Fibroblast of skin of right biceps (primary cell): ENCODE measurements at regions not wholly inside any gene's neighbourhood (a gene's known extent, or its start where the extent isn't known, plus 50 kb on each side); places are given as distances from the start of the nearest gene placed in this dataset.
"Not testable (repeated sequence)": the region's sequence is repeated elsewhere in the genome, so short reads cannot be mapped to it uniquely, and the experiment has no call there.

Source experiments
- DNase-seq: peaks from one replicate; pipeline ENCODE4 v3.0.0-alpha.2; 2013

DNA sequence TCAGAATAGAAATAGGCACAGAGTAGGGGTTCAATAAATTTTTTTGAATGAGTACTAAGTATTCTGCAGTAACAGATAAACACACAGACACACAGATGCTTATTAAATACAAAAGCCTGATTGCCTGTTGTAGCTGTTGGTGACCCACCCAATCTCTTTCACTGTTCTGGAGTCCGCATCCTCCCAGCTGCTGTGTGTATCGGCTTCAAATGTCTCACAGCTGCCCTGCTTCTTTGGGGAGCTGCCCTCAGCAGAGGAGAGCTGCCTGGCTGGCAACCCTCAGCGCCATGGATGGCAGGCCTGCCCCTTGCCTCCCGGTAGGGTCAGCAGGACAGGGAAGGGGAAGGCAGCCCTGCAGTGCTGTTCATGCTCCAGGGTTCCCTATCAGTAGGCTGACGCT, 50.5 kb upstream of the PRNP start:
- DNase-seq: no peak

DNA sequence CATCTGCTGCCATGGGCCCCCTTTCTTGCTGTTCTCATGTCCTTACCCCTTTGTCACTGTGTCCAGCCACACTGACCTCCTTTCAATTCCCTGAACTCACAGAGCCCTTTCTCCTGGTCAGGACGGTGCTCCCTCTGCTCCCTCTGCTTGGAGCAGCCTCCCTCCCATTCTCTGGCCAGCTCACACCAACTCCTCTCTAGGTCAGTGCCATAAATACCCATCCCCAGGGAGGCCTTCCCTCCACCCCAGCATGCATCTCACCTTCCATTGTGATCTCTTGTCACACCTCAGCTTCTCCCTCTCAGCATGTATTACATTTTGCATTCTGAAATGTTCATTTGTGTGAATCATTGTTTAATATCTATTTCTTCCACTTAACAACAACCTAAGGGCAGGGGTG, 50.9 kb upstream of the PRNP start:
- DNase-seq: no peak

DNA sequence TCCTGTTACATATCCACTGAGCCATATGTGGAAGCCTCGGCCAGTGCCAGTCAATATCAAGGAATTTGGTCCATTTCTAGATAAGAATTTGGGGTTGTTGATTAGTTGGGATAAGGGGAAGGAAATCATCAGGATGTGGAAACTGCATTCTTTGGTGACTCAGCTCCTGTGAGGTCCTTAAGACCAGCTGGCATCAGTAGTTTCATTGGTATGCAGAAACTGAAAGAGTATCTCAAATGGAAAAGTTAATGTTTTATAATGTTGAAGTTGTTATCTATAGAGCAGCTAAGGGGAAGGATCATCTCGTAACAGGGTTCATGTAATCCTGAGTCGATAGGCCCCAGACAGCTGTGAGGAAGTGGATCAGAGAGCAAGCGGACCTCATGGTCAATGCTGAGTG, 52.5 kb upstream of the PRNP start:
- peak; percentile 88 for DNase-seq

DNA sequence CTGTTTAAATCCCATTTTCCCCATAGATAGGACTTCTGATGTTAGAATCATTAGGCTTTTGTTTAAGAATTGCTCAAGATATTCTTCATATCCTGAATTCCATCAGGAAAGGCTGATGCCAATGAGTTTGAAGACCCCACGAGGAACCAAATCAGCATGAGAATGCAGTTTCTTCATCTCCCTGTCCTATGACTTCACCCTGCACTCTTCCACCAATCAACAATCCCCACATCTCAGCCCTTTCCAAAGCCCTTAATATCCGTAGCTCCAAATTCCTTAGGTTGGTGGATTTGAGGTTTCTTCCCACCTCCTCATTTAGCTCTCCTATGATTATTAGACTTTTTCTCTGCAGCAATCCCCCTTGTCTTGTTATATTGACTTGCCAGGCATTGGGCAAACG, 52.9 kb upstream of the PRNP start:
- no peak for DNase-seq

DNA sequence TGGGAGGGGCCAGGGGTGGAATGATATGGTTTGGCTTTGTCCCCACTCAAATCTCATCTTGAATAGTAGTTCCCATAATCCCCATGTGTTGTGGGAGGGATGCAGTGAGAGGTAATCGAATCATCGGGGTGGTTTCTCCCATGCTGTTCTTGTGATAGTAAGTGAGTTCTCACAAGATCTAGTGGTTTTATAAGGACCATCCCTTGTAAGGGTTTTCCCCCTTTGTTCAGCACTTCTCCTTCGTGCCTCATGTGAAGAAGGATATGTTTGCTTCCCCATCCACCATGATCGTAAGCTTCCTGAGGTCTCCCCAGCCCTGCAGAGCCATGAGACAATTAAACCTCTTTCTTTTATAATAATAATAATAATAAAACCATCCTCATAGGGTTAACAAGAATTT, 53.4 kb upstream of the PRNP start:
- no peak for DNase-seq

DNA sequence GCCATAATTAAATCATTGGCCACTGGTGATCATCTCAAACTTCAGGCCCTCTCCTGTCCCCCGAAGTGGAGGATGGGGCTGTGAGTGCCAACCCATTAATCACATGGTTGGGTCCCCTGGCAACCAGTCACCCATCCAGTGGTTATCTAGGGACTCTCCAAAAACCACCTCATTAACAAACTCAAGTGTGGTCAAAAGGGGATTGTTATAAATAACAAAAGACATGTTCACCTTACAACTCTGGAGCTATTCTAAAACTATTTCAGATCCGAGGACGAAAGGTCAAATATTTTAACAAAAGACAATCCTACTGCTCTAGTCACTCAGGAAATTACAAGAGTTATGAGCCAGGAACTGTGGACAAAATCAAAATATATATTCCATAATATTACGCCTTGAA, 60.0 kb upstream of the PRNP start:
- DNase-seq: no peak

DNA sequence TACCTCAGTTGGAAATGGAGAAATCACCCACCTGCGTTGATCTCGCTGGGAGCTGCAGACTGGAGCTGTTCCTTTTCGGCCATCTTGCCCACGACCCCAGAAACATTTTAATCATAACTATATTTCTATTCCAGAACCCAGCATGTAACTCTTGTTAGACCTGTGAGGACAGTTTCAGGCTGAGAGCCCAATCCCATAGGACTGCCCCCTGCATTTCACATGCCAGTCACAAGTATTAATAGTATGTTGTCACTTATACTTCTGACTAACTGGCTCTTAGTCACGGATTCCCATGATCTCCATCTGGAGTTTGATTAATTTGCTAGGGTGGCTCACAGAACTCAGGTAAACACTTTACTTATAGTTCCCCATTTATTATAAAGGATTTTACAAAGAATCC, 60.6 kb upstream of the PRNP start:
- DNase-seq: no peak

DNA sequence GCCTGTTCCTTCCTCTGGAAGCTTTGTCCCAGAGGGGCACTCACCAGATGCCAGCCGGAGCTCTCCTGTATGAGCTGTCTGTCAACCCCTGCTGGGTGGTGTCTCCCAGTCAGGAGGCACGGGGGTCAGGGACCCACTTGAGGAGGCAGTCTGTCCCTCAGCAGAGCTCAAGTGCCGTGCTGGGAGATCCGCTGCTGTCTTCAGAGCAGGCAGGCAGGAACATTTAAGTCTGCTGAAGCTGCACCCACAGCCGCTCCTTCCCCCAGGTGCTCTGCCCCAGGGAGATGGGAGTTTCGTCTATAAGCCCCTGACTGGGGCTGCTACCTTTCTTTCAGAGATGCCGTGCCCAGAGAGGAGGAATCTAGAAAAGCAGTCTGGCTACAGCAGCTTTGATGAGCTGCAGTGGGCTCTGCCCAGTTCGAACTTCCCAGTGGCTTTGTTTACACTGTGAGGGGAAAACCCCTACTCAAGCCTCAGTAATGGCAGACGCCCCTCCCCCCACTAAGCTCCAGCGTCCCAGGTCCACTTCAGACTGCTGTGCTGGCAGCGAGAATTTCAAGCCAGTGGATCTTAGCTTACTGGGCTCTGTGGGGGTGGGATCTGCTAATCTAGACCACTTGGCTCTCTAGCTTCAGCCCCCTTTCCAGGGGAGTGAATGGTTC, 61.5 kb upstream of the PRNP start:
- DNase-seq: not testable (repeated sequence)

DNA sequence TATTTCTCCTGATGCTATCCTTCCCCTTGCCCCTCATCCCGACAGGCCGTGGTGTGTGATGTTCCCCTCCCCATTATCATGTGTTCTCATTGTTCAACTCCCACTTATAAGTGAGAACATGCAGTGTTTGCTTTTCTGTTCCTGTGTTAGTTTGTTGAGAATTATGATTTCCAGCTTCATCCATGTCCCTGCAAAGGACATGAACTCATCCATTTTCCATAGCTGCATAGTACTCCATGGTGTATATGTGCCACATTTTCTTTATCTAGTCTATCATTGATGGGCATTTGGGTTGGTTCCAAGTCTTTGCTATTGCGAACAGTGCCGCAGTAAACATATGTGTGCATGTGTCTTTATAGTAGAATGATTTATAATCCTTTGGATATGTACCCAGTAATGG, 67.1 kb upstream of the PRNP start:
- not testable (repeated sequence) for DNase-seq

DNA sequence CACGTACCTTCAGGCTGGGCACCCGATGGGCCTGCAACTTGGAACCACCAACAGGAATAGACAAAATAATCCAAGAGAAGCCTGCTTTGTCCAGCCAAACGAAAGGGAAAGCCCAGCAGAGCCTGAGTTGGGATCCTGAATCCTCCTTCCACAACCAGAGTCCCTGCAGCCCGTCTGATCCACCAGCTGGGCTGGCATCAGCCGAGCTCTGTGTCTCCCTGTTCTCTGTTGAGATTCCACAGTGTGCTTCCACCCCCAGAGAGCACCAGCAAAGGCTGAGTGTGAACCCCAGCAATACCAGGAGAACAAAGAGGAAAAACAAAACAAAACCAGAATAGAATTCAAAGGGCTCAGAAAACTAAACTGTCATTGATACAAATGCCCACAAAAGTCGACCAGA, 68.8 kb upstream of the PRNP start:
- DNase-seq: no peak

DNA sequence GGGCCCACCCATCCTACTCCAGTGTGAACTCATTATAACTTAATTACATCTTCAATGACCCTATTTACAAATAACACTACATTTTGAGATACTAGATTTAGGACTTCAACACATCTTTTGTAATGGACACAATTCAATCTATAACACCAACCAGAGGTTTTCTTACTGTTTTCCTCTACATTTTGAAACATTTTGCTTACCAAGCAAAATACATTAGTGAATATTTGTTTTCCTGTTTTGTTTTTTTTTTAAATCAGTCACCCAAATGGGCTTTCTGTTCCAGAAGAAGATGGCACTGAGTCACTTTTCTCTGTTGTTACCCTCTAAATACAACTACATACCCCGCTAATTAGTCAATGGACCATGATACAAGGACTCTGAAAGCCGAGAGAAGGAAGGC, 69.2 kb upstream of the PRNP start:
- DNase-seq: no peak

DNA sequence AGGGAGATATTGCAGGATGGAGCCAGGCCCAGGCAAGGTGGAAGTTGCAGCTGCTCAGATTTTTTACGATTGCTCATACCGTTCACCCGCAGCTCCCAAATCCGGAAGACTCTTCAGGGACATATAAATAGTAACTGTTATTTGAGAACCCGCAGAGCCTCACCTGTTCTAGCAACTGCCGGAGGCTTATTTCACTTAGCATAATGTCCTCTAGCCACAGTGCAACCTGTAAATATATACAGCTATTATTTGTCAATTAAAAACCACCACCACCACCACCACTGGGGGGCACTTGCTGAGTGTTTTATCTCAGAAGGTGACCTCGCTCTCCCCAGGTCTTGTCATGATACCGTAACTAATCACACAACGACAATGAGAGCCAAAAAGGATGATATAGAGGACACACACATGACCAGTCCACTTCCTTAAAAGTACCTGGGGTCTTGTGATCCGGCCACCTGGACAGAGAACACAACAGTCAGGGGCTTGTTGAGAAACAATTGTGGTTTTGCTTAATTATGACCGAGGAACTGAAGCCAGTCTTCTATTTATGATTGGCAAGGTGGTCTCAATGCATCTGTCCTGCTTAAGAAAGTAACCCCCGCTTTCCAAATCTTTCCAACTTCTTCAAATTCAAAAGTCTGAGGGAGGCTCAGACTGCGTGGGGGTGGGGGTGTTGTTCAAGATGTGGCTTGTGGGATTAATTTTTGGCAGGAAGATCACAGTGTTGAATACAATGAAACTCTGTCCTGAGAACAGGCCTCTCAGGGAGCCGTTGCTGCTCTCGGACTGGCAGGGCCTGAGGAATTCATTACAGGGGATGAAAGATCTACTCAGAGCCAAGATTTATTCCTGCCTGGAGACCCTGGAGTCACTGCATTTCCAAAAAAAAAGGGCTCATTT, 72.3 kb upstream of the PRNP start:
- DNase-seq: peak; percentile 46

DNA sequence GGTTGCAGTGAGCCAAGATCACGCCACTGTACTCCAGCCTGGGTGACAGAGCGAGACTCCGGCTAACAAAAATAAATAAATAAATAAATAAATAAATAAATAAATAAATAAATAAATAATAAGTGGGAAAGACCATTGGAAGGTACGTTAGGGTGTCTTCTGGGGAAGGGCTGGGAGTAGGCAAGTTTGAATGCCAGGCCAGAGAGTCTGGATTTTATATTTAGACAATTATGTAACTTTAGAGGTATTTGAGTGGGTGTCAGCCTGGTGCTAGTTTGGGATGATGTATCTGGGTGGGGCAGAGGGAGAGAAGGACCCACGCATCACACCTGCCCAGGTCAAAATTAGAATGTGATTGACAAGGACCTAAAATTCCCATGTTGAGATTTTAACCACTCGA, 73.1 kb upstream of the PRNP start:
- DNase-seq: no peak

DNA sequence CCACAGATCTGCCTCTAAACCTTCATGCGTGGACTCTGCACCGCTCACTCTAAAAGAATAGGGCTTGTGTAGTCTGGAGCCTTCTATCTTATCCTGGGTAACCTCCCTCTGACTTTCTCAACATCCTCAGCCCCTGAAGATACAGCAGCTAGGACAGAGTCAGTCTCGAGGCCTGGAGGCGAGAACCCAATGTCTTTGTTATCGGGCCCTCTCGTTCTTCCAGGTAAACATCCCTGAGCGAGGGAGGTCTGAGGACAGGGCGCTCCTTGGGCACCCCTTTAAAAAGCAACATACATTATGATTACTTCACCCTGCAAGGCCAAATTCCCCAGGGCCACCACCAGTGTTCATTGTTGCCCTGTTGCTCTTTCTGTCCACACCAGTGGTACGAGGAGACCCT, 75.4 kb upstream of the PRNP start:
- DNase-seq: no peak

DNA sequence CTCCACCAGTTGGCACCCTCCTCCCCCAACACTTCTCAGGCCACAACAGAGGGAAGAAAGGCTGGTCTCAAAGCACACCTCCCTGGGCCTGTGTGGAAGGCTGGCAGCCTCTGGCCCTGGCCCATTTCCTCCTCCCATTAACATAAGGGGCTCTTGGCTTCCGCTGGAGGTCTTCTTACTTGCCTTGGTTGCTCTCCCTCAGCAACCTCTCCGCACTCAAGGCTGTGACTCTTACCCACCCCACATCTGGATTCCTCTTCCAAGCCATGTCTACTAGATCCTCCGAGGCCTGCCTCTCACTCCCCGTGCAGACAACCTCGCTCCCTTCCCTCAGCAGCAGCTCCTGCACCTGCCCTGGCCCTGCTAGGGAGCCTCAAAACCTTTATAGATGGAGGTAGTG, 76.7 kb upstream of the PRNP start:
- DNase-seq: no peak

DNA sequence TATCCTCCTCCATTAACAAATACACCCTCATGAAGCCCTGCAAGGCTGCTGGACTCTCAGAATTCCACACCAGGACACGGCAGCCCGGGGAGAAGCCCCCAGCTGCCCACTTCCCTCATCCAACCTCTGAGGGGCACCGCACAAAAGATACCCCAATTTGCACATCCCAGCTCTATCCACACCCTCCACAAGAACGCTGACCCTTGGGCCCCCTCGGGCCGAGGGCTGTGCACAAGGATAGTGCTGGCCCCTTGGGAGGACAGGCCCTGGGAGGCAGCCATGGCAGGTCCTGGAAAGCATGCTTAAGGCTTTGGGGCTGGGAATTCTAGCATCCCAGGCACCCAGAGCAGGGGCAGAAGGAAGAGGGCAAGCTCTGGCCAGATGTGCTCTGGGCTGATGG, 77.4 kb upstream of the PRNP start:
- DNase-seq: no peak

DNA sequence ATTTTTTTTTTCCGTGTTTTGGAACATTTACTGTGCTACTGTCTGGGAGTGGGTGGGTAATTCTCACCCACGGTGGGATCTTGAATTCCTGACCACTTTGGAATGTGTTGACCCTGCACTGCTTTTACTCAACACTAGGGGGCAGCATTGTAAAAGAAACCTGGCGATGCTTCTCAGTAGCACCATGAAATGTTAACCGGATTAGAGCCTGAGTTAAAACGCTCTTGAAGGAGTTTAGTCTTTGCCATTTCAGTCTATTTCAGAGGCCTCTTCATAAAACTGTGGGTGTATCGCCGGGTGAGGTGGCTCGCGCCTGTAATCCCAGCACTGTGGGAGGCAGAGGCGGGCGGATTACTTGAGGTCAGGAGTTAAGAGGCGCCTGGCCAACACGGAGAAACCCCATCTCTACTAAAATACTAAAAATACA, 79.0 kb upstream of the PRNP start:
- DNase-seq: peak; percentile 65

DNA sequence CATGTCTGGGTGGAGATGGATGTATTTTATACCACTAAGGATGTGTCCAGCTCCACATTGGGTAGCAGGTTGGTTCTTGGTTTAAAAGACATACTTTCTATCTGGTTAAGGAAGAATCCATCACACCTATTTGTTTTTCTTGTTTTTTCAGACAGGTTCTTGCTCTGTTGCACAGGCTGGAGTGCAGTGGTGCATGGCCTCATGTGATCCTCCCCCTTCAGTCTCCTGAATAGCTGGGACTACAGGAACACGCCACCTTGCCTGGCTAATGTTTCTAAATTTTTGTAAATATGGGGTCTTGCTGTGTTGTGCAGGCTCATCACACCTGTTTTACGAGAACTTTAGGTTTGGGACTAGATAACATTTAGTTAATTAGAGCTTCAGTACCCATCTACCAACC, 80.2 kb upstream of the PRNP start:
- no peak for DNase-seq

DNA sequence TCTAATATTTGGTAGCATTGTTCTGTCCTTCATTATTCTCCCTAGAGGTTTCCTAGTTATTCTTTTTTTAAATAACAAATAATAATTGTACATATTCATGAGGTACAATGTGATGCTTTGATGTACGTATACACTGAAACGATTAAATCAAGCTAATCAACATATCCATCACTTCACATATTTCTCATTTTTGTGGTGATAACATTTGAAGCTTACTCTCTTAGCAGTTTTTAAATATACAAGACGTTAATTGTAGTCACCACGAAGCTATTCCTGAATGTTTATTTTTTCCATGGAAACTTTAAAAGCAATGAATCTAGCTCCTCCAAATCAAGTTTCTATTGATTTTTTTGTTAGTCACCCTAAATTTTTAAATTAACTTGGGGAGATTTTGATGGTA, 81.1 kb upstream of the PRNP start:
- no peak for DNase-seq

DNA sequence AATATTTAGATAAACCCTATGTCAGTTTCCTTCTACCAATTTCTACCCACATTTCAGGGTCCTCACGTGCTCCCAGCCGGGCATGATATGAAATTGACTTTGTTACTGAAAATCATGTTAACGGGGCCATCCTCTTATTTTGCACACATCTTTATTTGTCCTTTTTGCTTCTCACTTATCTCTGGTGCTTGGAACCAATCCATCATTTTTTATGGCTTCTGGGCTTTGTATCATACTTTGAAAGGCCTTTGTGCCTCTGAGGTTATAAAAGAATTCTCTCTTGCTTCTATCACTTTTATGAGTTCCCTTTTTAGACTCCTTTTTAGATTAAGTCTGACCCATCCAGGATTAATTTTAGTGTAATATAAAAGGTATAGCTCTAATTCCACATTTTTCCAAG, 81.7 kb upstream of the PRNP start:
- DNase-seq: no peak

DNA sequence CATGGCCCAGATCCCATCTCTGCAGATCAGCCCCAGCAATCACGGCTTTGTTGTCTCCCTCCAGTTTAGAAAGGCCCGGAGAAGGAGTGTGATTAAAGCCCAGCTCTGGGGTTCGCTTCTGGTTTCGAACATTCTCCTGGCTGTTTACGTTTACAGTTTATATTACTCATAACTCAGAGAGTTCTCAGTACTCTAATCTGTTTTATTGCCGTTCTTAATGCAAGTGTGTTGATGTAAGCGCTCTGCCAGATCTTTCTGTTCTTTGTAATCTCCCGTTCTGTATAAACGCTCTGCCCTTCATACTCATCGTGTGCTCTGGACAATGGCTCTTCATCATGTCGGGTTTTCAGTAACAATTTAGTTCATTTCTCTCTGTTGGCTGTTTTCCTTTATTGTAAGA, 82.5 kb upstream of the PRNP start:
- DNase-seq: no peak

DNA sequence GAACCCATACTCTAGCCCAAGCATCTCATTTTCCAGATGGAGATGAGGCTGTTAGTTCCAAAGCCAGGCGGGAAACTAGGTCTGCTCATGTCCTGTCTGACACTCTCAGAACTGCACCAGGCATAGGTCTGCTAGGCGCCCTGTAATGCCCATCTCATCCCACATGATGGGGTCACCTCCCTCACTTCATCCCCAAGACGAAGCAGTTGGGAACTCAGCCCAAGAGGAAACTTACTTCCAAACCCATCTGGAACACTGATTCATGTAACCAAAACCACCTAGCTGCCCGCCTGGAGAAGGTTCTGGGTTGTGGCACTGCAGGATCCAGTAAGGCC, 84.0 kb upstream of the PRNP start:
- DNase-seq: no peak

DNA sequence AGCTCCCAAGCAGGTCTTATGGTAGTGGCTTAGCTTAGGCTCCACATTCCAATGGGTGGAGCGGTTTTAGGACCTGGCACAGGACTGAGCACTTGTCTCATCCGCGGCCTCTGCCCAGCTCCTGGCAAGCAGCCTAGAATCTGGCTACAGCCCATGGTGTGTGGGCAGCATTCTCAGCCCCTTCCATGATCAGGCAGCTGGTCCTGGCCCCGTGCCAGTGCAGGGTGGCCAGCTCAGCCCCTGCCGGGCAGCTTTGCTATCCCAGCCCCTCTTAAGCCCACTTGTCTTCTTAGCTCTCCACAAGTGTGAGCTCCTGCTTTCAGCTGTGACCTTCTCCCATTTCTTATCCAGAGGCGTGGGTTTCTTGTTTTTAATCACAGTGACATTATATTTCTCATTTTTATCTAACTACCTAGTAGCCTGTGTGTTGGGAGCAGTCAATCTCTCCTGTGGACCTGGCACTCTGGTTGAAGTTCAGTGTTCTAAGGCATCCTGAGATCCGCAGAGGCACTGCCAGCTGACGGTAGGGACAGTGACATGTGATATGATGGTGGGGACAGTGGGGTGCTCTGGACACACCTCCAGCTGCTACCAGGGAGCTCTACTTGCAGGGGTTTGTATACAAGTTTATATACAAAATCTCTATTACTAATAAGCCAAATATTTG, 84.5 kb upstream of the PRNP start:
- DNase-seq: no peak

DNA sequence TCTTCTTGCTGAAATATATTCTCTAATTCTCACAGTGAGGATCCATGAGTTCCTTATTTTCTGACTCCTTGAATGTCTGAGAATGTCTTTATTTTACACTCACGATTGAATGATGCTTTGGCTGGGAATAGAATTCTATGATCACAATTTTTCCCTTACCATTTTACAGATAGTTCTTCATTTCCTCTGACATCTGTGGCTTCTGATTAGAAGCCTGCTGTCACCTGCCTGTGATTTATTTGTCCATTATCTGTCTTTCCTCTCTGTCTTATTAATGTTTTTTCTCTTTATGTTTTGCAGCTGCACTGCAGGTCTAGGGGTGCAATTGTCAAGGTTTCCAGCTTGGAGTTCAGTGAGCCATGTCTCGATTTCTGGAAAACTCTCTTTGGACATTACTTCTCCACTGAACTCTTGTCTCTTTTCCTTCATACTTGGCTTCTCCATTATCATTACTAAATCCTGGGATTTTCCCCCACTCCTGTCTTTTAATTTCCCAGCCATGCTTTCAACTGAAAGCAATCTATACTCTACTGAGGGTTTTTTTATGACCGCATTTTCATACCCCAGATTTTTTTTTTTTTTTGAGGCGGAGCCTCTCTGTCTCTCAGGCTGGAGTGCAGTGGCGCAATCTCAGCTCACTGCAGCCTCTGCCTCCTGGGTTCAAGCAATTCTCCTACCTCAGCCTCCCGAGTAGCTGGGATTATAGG, 85.8 kb upstream of the PRNP start:
- DNase-seq: no peak
